RKO (cell line): ENCODE measurements at regions not wholly inside any gene's neighbourhood (a gene's known extent, or its start where the extent isn't known, plus 50 kb on each side); places are given as distances from the start of the nearest gene placed in this dataset.

Source experiments
- DNase-seq: peaks from one replicate; pipeline ENCODE4 v3.0.0-alpha.2; 2016; ENCODE audit warnings: low spot score

DNA sequence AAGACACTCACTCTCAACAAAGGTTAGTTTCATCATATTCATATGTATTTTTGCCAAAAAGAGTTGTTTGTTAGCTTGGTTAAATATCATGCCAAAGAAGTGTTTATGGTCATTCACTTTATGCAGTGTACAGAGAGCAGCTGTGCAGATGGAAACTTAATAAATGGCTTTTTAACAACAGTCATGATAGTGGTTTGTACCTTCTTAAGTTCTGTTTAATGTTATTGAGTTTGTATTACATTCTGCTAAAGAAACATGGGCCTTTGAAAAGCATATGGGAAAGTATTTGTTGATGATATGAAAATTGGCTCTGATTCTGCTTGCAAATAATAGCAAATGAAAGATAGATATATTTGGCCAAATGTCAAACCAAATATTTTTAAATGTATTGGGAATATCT lies 607.3 kb downstream of the NCAM2 start:
- DNase-seq = no peak

DNA sequence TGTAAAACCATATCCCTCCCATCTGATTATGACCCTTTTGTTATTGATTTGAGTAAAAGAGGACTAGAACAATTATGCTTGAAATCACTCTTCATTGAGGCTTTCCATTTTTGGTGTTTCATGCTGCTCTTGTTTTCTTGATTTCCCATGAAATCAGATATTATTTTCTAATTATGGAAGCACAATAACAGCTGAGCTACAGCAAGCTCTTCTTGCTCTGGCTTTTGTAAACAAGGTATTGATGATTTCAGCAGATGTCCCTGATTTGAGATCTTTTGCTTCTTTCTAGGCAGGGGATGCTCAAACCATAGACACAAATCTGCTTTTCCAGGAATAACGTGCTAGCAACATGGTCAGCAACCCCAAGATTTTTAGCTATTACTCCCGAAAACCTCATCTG lies 607.8 kb downstream of the NCAM2 start:
- DNase-seq = no peak

DNA sequence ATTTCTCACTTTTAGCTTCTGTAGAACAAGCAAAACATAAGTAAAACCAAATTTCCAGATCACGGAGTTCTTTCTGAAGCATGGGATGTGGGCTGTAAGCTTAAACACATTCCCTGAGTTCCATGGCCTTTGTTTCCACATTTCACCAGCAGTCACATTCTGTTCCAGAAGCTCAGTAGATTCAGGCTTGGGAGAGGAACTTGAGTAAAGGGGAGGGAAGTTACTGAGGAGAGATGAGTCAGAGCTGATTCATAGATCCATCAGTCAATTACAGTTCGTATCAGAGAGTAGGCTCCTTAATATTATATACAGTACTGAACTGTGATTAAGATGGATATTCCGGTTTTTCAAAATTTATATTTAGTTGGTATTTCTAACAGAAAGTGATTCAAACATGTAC lies 614.3 kb downstream of the NCAM2 start:
- DNase-seq = peak; percentile 40

- no peak for DNase-seq
Observed at GRCh38 chr21:21614966-21615365, 616.8 kb downstream of the NCAM2 start.

- no peak for DNase-seq
Observed at GRCh38 chr21:21622460-21623234, 624.4 kb downstream of the NCAM2 start.

DNA sequence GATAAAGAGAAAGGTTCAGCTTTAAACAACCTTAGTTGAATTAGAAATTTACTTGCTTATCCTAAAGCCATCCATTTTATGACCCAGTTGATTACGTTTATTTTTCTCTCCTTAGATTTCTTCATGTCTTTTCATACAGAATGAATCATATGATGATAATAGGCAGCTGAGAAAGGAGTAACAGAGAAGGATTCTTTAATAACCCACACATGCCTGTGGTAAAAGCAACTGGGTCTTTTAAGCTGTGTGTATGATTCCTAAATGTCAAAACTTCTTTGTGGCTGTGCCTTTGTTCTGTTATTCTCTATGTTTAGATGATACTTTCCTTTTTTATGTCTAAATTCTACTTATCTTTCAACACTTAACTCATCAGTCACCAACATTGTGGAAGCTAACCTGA lies 626.5 kb downstream of the NCAM2 start:
- no peak for DNase-seq

DNA sequence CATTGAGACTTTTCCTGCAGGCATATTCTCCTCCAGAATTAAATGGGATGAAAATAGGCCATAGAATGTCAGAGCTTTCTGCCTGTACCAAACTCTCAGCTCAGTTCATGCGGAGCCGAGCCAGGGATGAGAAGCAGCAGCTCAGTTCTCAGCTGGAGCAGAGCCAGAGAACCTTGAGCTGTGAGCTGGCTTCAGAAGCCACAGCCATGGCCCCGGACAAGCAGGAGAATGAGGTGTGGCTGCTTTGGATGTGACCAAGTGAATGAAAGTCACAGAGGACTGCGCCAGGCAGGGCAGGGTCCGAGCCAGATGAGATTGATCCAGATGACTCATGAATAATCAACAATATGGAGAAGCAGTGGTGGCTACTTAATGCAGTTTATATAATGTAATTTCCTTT lies 633.8 kb downstream of the NCAM2 start:
- no peak for DNase-seq

DNA sequence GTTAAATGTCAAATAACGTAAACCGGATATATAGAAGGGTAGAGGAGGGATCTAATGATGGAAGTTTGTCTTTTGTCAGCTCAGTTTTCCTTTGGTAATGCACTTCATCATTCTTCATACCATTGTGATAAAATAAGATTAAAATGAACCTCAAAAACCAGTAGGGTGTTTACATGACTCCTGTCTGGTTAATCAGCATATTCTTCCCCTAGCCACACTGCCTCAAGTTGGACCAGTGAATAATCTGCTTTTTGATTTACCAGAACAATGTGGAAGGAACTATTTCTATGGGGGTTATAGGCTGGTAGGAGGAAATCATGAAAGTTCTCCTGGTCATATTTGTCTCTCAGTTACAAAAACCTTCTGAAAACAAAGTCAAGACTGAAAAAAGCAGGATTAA lies 634.7 kb downstream of the NCAM2 start:
- DNase-seq = no peak

DNA sequence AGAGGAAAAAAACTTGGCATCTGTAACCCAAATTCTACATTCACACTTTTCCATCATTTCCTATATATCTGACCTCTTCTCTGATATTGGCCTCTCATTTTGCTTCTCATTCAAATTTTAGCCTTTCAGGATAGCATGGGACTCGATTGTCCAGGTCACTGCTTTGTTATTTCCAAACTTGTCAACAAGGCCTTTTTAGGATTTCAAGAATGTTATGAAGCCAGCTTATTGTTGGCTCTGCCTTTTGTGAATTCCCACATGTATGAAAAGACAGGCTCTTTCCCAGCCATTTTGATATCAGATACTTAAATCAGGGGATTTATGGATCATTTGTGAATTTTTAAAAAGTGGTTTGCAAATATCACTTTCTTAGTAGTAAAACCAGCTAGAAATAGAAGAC lies 663.5 kb downstream of the NCAM2 start:
- no peak for DNase-seq

- no peak for DNase-seq
Observed at GRCh38 chr21:21662776-21663175, 664.6 kb downstream of the NCAM2 start.

GRCh38 chr21:21664871-21665270 lies 666.7 kb downstream of the NCAM2 start:
- DNase-seq = no peak

DNA sequence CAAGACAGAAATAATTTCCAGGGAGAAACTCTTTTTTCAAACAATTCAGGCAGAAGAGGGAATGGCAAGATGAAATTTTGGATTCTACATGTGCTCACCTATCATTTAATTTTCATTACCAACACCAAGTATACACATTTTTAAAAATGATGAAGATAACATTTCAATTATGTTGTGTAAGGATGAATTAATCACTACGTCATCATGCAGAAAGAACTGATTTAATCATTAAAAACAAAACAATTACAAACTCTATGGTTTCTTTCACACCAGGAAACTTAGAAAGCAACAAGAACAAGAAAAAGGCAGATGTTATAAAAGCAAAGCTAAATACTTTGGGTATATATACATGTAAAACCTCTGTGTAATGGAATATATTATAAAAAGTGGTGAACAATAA lies 668.5 kb downstream of the NCAM2 start:
- DNase-seq = no peak

DNA sequence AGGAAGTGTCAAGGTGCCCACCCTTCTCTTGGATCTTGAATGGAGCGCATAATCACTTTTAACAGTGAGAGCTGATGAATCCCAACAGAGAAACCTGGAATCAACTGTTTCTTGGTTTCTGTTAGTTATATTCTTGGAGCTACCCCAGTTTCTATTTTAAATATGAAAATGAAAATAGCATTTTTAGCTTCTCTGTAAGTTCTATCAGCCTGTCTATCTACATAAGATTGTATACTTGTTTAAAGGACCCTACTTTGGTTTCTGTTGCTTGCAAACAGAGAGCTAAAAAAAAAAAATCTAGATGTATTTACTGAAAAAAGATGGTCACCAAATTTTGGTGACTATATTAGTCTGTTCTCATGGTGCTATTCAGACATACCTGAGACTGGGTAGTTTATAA lies 670.0 kb downstream of the NCAM2 start:
- no peak for DNase-seq

GRCh38 chr21:21673959-21674358 lies 675.8 kb downstream of the NCAM2 start:
- DNase-seq = no peak

DNA sequence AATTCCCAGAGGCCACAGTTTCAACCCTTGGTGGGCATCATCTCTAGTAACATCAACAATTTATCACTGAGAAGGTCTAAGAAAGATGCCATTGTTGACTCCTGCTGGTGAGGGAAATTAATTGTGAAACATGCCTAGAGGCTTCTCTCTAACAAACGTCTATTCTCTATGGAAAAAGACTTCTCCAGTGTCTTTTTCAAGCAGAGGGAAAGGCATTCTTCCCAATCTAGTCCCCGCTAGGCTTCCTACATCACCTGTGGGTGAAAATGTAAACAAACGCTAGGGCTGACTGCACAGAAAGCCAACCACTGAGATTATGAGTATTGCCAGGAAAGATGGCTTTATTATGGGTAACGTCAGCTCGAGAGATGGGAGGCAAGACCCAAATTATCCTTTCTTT lies 677.4 kb downstream of the NCAM2 start:
- DNase-seq = no peak

DNA sequence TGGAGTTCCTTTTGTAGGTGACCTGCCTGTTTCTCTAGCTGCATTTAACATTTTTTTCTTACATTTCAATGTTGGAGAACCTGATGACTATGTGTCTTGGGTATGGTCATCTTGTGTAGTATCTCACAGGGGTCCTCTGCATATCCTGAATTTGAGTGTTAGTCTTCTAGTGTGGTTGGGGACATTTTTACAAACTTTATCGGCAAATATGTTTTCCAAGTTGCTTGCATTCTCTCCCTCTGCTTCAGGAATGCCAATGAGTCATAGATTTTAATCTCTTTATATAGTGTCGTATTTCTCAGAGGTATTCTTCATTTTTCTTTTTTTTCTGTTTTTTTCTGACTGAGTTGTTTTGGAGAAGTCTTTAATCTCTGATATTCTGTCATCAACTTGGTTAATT lies 684.0 kb downstream of the NCAM2 start:
- DNase-seq = no peak

DNA sequence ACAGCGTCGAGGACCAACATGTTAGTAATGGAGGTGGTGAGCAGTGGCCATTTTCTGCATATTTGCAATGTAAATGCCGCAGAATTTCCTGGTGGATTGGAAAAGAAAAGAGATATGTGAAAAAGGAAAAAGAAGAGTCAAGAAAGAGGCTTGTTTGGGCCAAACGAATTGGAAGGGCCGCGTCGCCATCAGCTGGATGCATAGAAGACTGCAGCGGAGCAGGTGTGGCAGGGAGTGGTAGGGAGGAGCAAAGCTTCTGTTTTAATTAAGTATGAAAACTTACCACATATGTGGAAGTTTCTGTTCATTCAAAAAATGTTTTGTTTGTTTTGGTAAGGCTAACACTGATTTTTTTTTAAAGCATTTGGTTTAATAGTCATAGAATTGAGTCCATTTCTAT lies 690.7 kb downstream of the NCAM2 start:
- DNase-seq = no peak

- no peak for DNase-seq
Observed at GRCh38 chr21:21690068-21690665, 692.0 kb downstream of the NCAM2 start.

DNA sequence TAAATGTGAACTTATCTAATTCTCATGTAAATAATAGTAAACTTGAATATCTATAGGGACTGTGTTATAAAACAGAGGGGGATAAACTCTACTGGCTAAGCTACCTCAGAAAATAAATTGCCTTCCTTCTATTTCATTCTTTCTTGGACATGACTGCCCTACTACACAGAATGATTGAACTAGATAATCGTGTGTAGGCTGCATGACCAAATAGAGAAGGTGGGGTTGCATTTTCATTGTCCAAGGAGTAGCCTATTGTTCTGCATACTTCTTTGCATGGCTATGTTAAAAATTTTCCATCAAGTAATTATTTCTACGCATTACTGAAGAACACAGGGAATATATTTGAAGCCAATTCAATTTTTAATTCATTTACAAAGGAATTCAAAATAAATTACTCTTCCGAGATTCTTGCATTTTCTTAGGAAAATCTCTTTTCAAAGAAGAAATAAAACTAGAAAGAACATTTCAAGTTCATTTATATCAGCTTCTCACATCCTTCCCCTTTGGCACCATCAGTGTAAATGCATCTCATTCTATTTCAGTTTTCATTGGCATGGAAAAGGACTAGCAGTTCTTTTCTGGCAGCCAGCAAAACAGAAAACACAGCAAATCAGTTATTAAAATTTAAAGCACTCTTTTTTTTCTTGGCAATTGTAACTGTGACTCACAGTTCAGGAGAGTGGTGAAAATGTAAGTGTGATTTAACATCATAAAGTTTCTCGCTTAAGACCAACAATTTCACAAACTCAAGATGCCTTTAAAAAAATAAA lies 714.7 kb downstream of the NCAM2 start:
- DNase-seq = no peak

- no peak for DNase-seq
Observed at GRCh38 chr21:21713651-21714180, 715.5 kb downstream of the NCAM2 start.

- peak; percentile 2 for DNase-seq
Observed at GRCh38 chr21:21714426-21714825, 716.2 kb downstream of the NCAM2 start.

- DNase-seq = no peak
Observed at GRCh38 chr21:21715266-21715969, 717.2 kb downstream of the NCAM2 start.
